ENCODE measurements at regions not wholly inside any gene's neighbourhood (a gene's known extent, or its start where the extent isn't known, plus 50 kb on each side); places are given as distances from the start of the nearest gene placed in this dataset.
"Not testable (repeated sequence)": the region's sequence is repeated elsewhere in the genome, so short reads cannot be mapped to it uniquely, and the experiment has no call there.

- no peak for DNase-seq
Measured at GRCh38 chr3:72036899-72037298, 252.0 kb upstream of the PROK2 start.

GRCh38 chr3:72035606-72036005 lies 250.7 kb upstream of the PROK2 start:
- no peak for DNase-seq

- DNase-seq = peak in 2 of 3 donors; percentile 46 to 67
Measured at GRCh38 chr3:72034986-72035385, 250.0 kb upstream of the PROK2 start.

GRCh38 chr3:72033666-72034428 lies 248.9 kb upstream of the PROK2 start:
- DNase-seq = peak; percentile 74 to 94 (median 92)

GRCh38 chr3:72032441-72033135 lies 247.6 kb upstream of the PROK2 start:
- peak; percentile 84 to 89 (median 86) for DNase-seq

- peak; percentile 93 to 98 (median 96) for DNase-seq
Measured at GRCh38 chr3:72031581-72031980, 246.6 kb upstream of the PROK2 start.

GRCh38 chr3:72030296-72030695 lies 245.3 kb upstream of the PROK2 start:
- not testable (repeated sequence) for DNase-seq

GRCh38 chr3:72028726-72029125 lies 243.8 kb upstream of the PROK2 start:
- not testable (repeated sequence) for DNase-seq

- not testable (repeated sequence) for DNase-seq
Measured at GRCh38 chr3:72028307-72028706, 243.4 kb upstream of the PROK2 start.

- DNase-seq = not testable (repeated sequence)
Measured at GRCh38 chr3:72027728-72028127, 242.8 kb upstream of the PROK2 start.

GRCh38 chr3:72022027-72022426 lies 237.1 kb upstream of the PROK2 start:
- DNase-seq = no peak

GRCh38 chr3:72021531-72021930 lies 236.6 kb upstream of the PROK2 start:
- no peak for DNase-seq

- peak; percentile 74 to 79 (median 77) for DNase-seq
Measured at GRCh38 chr3:72018343-72018984, 233.5 kb upstream of the PROK2 start.

GRCh38 chr3:72017935-72018334 lies 233.0 kb upstream of the PROK2 start:
- no peak for DNase-seq

GRCh38 chr3:72017311-72017710 lies 232.4 kb upstream of the PROK2 start:
- DNase-seq = no peak

GRCh38 chr3:72015463-72015862 lies 230.5 kb upstream of the PROK2 start:
- DNase-seq = peak in 1 of 3 donors; percentile 33

GRCh38 chr3:72013084-72013483 lies 228.1 kb upstream of the PROK2 start:
- peak; percentile 52 to 56 (median 55) for DNase-seq

- DNase-seq = peak; percentile 52 to 60 (median 57)
Measured at GRCh38 chr3:72012363-72012762, 227.4 kb upstream of the PROK2 start.

- no peak for DNase-seq
Measured at GRCh38 chr3:72011485-72011884, 226.5 kb upstream of the PROK2 start.

GRCh38 chr3:72009851-72010443 lies 225.0 kb upstream of the PROK2 start:
- DNase-seq = peak; percentile 83 to 92 (median 92)

GRCh38 chr3:72008226-72008996 lies 223.5 kb upstream of the PROK2 start:
- peak; percentile 91 to 96 (median 96) for DNase-seq

Data from suppressor macrophage treated with lipopolysaccharide for 1 hour (primary cell).